ENCODE measurements at regions not wholly inside any gene's neighbourhood (a gene's known extent, or its start where the extent isn't known, plus 50 kb on each side); places are given as distances from the start of the nearest gene placed in this dataset.

GRCh38 chr20:52921340-52921739 lies 50.8 kb upstream of the TSHZ2 start:
- no peak for DNase-seq

GRCh38 chr20:52918311-52918710 lies 53.8 kb upstream of the TSHZ2 start:
- DNase-seq = no peak

- no peak for DNase-seq
Observed at GRCh38 chr20:52915564-52915963, 56.6 kb upstream of the TSHZ2 start.

DNA sequence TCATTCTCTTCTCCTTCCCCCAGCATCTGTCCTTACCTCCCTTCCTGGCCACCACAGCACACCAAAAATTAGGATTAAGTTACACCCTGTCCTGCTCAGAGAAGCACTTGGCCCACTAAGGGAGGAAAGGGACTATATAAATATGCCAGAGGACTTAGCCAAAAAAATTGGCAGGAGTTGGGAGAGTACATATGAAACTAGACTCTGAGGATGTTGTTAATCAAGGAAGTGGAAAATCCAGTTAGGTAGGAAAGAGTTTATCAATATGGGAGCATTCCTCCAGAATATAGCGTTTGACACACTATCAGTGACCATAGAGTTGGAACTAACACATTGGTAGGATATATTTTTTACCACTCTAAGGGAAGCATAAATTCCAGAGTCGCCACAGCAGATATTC lies 57.3 kb upstream of the TSHZ2 start:
- DNase-seq = no peak

DNA sequence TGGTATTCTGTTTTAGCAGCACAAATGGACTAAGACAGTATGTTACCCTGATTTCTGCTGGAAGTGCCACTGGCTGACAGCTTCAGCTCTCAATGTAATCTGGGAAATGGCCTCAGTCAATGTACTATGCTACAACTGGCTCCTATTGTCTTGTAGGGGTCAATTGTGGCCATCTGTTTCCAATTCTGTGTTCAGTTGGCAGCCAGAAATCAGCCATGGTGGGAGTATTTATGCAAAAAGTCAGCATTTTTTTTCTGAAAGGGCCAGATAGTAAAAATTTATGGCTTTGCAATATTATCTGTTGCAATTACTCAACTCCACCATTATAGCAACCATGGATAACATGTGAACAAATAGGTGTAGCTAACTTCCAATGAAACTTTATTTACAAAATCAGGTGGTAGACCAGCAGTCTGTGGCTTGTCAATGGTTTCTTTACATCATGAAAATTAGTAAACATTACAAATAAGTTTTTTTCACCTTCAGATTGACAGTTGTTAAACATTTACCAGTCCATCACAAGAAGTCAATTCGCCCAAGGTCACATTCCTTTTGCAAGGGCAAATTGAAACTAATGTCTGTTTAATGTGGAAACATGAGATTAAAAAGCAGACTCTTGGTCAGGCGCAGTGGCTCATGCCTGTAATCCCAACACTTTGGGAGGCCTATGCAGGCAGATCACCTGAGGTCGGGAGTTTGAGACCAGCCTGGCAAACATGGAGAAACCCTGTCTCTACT lies 58.3 kb upstream of the TSHZ2 start:
- DNase-seq = no peak

DNA sequence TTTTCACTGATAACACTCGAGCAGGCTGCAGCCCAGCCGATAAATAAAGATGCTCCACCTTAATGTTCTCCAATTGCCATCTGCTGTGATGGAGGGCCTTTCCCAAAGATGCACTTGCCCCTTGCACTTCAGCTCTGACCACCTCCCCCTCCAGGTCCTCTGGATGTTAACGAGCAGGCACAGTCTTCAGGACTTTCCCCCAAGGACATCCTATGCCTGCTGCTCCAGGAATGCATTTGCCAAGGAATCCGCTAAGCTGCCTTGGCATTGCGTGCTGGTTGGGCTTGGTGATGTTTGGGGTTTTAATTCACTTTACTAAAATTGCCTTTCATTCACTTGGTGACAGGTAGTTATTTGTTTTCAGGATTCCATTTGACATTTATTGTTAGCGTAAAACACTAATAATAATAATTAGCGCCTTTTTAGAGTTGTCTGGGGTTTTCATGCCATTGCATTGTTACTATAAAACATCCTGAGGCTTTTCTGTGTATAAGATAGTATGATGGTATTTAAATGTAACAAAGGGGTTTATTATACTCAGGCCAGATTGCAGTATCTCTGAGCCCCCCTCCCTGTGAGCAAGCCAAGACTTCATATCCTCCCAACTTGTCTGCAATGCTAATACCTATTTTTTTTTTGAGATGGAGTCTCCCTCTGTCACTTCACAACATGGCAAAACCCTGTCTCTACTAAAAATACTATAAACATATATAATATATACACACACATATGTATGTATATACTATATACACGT lies 66.7 kb upstream of the TSHZ2 start:
- DNase-seq = no peak

- DNase-seq = no peak
Observed at GRCh38 chr20:52904837-52905236, 67.3 kb upstream of the TSHZ2 start.

- no peak for DNase-seq
Observed at GRCh38 chr20:52899041-52899608, 73.0 kb upstream of the TSHZ2 start.

- no peak for DNase-seq
Observed at GRCh38 chr20:52896348-52896747, 75.8 kb upstream of the TSHZ2 start.

DNA sequence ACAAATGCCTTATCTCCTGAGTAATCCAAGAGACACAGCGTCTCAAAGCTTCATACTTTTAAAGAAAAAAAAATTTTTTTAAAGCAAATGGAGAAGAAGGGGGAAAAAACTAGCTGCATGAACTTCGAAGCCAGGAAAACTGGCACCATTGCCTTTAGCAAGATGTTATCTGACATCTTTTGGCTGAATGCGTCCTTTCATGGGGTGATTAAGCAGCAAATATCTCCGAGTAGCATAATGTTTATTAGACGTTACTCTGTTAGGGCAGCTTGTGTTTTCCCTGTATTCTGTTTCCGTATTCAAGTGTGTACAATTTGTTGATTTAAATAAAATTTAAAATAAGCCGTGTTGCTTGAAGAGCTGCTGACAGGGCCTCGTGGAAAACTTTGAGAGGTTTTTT lies 76.5 kb upstream of the TSHZ2 start:
- no peak for DNase-seq

- no peak for DNase-seq
Observed at GRCh38 chr20:52895235-52895634, 76.9 kb upstream of the TSHZ2 start.

- DNase-seq = no peak
Observed at GRCh38 chr20:52893498-52893897, 78.7 kb upstream of the TSHZ2 start.

DNA sequence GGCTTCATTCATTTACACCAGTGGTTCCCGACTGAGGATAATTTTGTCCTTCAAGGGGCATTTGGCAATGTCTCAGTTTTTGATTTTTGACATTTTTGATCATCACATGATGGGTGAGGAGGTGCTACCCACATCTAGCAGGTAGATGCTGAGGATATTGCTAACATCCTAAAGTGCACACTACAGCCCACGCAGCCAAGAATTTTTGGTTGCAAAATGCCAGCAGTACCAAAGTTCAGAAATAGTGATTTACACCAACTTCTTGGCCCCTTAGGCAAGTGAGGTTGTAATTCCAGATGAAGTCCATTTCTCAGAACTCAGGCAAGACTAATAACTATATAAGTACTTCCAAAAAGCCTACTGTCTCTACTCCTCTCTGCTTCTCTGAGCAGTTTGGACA lies 80.1 kb upstream of the TSHZ2 start:
- DNase-seq = no peak

- no peak for DNase-seq
Observed at GRCh38 chr20:52890130-52890529, 82.0 kb upstream of the TSHZ2 start.

DNA sequence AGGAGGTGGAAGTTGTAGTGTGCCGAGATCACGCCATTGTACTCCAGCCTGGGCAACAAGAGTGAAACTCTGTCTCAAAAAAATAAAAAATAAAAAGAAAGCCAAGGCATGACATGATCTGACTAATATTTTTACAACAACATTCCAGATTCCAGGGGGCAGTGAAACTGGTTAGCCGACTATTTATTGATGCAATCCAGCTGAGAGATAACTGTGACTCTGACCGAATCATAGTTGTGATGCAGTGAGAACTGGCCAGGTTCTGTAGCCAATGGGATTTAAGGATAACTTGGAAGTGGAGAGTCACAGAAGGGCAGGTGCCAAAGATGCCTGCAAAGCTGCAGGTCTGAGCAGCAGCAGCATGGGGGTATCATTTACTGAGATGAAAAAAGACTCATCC lies 82.9 kb upstream of the TSHZ2 start:
- no peak for DNase-seq

DNA sequence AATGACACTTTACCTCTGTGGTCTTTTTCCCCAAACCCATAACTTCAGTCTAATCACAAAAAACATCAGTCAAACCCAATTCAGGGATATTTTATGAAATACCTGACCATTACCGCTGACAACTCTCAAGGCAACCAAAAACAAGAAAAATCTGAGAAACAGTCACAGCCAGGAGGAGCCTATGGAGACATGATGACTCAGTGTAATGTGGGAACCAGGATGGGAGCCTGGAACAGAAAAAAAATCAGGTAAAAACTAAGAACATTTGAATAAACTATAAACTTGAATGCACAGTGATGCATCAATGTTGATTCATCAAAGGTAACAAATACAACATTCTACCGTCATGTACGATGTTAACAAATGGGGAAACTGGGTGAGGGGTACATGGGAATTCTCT lies 84.1 kb upstream of the TSHZ2 start:
- DNase-seq = no peak

DNA sequence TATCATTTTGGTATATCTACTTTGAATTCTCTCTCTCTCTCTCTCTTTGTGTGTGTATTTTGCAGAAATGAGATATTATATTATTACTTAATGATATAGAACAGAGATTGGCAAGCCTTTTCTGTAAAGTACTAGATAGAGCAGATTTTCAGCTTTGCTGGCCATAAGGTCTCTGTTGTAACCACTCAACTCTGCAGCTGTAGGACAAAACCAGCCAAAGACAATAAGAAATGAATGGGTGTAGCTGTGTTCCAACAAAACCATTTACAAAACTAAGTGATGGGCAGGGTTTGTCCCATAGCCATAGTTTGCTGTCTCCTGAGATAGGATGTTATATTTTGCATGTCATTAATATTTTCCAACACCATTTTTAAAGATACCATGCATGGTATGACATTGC lies 91.2 kb upstream of the TSHZ2 start:
- no peak for DNase-seq

DNA sequence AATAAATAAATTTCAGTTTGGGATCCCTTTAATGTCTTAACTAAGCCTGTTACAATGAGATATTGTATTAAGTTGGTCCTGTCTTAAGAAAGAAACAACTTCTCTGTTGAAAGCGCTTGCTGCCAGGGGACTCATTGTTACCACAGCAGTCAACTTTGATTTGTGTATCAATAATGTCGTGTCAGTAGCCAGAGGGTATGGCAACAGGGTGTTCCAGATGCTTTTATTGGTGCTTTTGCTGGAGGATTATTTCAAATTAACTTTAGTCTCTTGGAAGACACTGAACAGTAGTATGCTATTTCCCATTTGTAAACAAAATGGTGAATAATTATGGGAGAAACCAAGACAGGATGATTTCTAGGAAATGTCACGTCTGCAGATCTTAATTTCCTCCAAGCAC lies 91.9 kb upstream of the TSHZ2 start:
- no peak for DNase-seq

DNA sequence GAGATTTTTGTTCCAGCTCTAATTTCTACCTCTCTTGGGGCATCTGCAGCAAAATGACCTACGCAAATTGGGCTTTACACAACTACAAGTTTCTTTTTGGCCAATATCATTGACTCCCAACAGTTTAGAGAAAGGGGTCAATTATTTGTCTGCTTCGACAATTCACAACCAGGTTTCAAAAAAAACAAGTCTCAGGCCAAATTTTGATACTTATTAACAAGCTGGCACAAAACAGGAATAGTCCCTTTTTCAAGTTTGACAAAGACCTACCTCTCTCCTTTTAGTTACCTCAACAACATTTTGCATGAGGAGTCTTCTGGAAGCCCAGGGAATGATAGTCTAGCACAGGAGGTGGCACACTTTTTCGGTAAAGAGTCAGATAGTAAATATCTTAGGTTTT lies 97.9 kb upstream of the TSHZ2 start:
- DNase-seq = no peak

DNA sequence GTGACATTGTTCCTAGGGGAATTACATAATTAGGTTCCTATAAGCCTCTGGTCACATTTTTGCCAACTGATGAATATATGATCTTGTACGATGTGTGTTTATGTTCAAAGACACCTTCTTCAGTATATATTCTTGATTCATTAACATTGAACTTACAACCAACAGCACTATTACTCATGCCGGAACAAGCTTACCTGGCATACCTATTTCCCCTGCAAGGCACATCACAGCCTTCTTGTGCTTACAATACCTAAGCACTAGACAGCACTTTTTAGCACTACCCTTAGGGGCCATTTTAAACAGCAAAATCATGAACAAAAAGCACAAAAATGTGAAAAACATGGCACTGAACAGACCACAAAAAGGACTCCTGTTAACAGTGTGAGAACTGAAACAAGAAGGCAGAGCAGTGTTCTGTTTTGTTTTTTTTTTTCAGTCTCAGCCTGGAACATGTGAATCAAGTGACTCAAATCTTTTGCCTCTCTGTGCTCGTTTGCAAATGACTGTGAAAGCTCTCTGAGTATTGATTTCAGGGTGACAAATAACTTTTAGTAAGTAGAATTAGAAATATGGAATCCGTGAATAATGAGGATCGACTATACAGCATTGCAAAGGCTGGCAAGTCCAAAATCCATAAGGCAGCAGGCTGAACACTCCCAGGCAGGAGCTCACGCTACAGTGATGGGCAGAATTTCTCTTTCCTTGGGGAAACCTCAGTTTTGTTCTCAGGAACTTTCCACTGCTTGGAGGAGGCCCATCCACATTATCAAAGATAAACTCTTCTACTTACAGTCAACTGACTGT lies 102.3 kb upstream of the TSHZ2 start:
- no peak for DNase-seq

DNA sequence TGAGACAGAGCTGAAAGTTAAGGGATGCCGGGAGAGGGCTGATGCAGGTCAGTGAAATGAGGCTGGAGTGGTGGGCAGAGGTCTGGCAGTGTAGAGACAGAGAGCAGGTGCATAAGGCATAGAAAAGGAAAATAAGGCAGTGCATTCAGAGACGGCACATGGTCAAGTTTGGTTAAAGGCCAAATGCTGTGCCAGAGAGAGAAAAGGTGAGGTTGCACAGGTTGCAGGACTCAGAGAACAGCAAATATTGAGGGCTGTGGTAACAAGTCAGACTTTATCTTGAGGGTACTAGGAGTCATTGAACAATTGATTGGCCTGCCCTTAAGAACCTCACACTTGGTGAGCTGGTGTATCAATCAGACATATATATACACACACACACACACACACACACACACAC lies 102.9 kb upstream of the TSHZ2 start:
- no peak for DNase-seq

GRCh38 chr20:52867305-52867704 lies 104.9 kb upstream of the TSHZ2 start:
- DNase-seq = no peak

GRCh38 chr20:52864916-52865605 lies 107.1 kb upstream of the TSHZ2 start:
- DNase-seq = no peak
